ENCODE measurements at regions not wholly inside any gene's neighbourhood (a gene's known extent, or its start where the extent isn't known, plus 50 kb on each side); places are given as distances from the start of the nearest gene placed in this dataset.

GRCh38 chr12:114241973-114242434 lies 163.9 kb downstream of the TBX5 start:
- TF ChIP-seq CTCF (conservative IDR thresholded peaks at IDR 0.05; ENCODE audit: low read length): no peak
- no peak for TF ChIP-seq EZH2phosphoT487 (IDR thresholded peaks at IDR 0.05; ENCODE audit: borderline replicate concordance, low read depth, low read length)

DNA sequence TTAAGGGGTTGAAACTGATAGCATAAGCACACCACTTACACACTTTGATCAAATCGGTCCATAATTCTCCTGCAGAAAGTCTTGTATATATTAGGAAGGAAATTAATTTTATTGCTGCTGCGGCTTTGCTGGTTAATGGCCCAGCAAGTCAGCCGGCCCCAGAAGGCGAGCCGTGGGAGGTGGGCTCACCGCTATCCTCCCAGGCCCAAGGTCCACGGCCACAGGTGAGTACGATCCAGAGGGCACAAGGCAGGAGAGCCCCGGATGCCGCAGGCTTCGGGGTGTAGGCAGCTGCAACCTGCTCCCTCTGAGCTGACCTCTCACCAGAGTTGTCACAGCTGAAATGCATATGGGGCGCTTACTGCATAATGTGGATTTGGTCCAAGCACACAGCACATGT lies 165.7 kb downstream of the TBX5 start:
- Histone ChIP-seq H2AFZ (ENCODE audit: low read length) (no peak overlapping the region), H3K4me2 (ENCODE audit: low read length) (no peak overlapping the region), H3K9me2 (ENCODE audit: insufficient read depth, low read length) (no peaks in the 10 kb centered on the region), H3K4me3 (ENCODE audit: low read depth, low read length, poor library complexity, severe bottlenecking) (no peak overlapping the region), H3K9me3 (ENCODE audit: low read length) (peaks cover 3% of the 10 kb centered on the region; the same call in 1 of the 2 replicates), H3K79me2 (ENCODE audit: insufficient read depth, low read depth, low read length) (no peaks in the 10 kb centered on the region), H4K20me1 (ENCODE audit: insufficient read depth, low read length) (no peaks in the 10 kb centered on the region), H3K27ac (ENCODE audit: low read depth, low read length, poor library complexity, severe bottlenecking) (no peak overlapping the region), H3K36me3 (ENCODE audit: insufficient read depth, low read length) (no peaks in the 10 kb centered on the region), H3K4me1 (ENCODE audit: insufficient read depth, low read length, poor library complexity, severe bottlenecking) (no peaks in the 10 kb centered on the region)
- ChIA-PET CTCF (ENCODE audit: unreplicated experiment) (no interaction called here), POLR2A (no interaction called here)
- BruUV-seq (replicated peaks): no TSS peak
- intact Hi-C loops (cut with micrococcal nuclease; ENCODE audit: unreplicated experiment): no loop called here
- TF ChIP-seq CTCF (conservative IDR thresholded peaks at IDR 0.05; ENCODE audit: low read length) (no peak), EZH2phosphoT487 (IDR thresholded peaks at IDR 0.05; ENCODE audit: borderline replicate concordance, low read depth, low read length) (no peak)
- no peak for DNase-seq (ENCODE audit: low spot score)

More at GRCh38 chr12:114241973-114242434, 163.9 kb downstream of the TBX5 start:
- H3K4me2 ChIP-seq (ENCODE audit: low read length): no peak overlapping the region
- H4K20me1 ChIP-seq (ENCODE audit: insufficient read depth, low read length): no peaks in the 10 kb centered on the region
- H3K4me1 ChIP-seq (ENCODE audit: insufficient read depth, low read length, poor library complexity, severe bottlenecking): no peaks in the 10 kb centered on the region
- H3K4me3 ChIP-seq (ENCODE audit: low read depth, low read length, poor library complexity, severe bottlenecking): no peak overlapping the region
- CTCF ChIA-PET (ENCODE audit: unreplicated experiment): interaction anchor here (0.8 kb wide), 1 partner anchor 11 kb away, joined by 3 read pairs; no protein-coding TSS in a partner anchor
- H3K27ac ChIP-seq (ENCODE audit: low read depth, low read length, poor library complexity, severe bottlenecking): no peak overlapping the region
- peak overlapping the region; percentile 83 for H2AFZ ChIP-seq (ENCODE audit: low read length)
- POLR2A ChIA-PET: no interaction called here
- BruUV-seq (replicated peaks): no TSS peak
- intact Hi-C loops (cut with micrococcal nuclease; ENCODE audit: unreplicated experiment): no loop called here
- peaks cover 3% of the 10 kb centered on the region; the same call in 1 of the 2 replicates for H3K9me3 ChIP-seq (ENCODE audit: low read length)
- H3K9me2 ChIP-seq (ENCODE audit: insufficient read depth, low read length): no peaks in the 10 kb centered on the region
- H3K79me2 ChIP-seq (ENCODE audit: insufficient read depth, low read depth, low read length): no peaks in the 10 kb centered on the region
- H3K36me3 ChIP-seq (ENCODE audit: insufficient read depth, low read length): no peaks in the 10 kb centered on the region
- DNase-seq (ENCODE audit: low spot score): peak; percentile 51

GRCh38 chr12:114238808-114239207 lies 167.1 kb downstream of the TBX5 start:
- Histone ChIP-seq H3K27ac (ENCODE audit: low read depth, low read length, poor library complexity, severe bottlenecking) (no peak overlapping the region), H3K36me3 (ENCODE audit: insufficient read depth, low read length) (no peaks in the 10 kb centered on the region), H4K20me1 (ENCODE audit: insufficient read depth, low read length) (no peaks in the 10 kb centered on the region), H2AFZ (ENCODE audit: low read length) (no peak overlapping the region), H3K4me2 (ENCODE audit: low read length) (no peak overlapping the region), H3K9me3 (ENCODE audit: low read length) (peaks cover 3% of the 10 kb centered on the region; the same call in 1 of the 2 replicates), H3K9me2 (ENCODE audit: insufficient read depth, low read length) (no peaks in the 10 kb centered on the region), H3K79me2 (ENCODE audit: insufficient read depth, low read depth, low read length) (no peaks in the 10 kb centered on the region), H3K4me3 (ENCODE audit: low read depth, low read length, poor library complexity, severe bottlenecking) (no peak overlapping the region), H3K4me1 (ENCODE audit: insufficient read depth, low read length, poor library complexity, severe bottlenecking) (no peaks in the 10 kb centered on the region)
- DNase-seq (ENCODE audit: low spot score): no peak
- intact Hi-C loops (cut with micrococcal nuclease; ENCODE audit: unreplicated experiment): no loop called here
- no TSS peak for BruUV-seq (replicated peaks)
- POLR2A ChIA-PET: interaction anchor here (0.5 kb wide), 2 partner anchors 59 to 1130 kb away, joined by 3 to 6 read pairs; no protein-coding TSS in a partner anchor
- TF ChIP-seq CTCF (conservative IDR thresholded peaks at IDR 0.05; ENCODE audit: low read length): no peak
- no peak for TF ChIP-seq EZH2phosphoT487 (IDR thresholded peaks at IDR 0.05; ENCODE audit: borderline replicate concordance, low read depth, low read length)
- CTCF ChIA-PET (ENCODE audit: unreplicated experiment): no interaction called here

Measured in OCI-LY7 (cell line).